ENCODE measurements at regions not wholly inside any gene's neighbourhood (a gene's known extent, or its start where the extent isn't known, plus 50 kb on each side); places are given as distances from the start of the nearest gene placed in this dataset.

DNA sequence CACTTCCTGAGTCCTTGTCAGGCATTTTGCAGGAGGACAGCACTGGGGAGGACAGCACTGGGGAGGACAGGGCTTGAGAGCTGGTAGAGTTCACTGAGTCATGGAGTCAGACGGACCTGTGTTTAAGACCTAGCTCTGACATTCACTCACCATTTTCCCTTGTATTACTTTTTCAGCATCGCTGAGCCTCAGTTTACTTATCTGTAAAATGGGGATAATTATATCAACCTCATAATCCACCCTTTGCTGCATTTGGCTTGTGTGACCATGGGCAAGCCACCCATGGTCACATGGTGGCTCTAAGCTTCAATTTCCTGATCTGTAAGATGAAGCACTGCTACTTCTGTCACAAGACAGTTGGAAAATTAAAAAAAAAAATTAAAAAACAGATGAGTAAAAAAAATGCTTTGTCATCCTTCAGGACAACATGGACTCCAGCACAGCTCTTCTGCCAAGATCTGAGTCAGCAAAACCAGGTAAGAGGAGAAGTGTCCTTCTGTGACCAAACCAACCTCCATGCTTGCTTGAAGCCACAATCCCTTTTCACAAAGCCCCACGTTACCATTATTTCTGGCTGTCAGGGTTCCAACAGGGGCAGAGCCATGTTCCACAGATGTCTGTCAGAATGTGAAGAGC, 275.5 kb downstream of the RAB28 start:
- H4K20me1 ChIP-seq (ENCODE audit: insufficient read depth) = no peaks in the 10 kb centered on the region
- H2AFZ ChIP-seq (ENCODE audit: low read depth, low read length) = no peak overlapping the region
- no peak overlapping the region for H3K4me3 ChIP-seq (ENCODE audit: low read length)
- H3K79me2 ChIP-seq (replicated peaks; ENCODE audit: insufficient read depth, low read length) = no peaks in the 10 kb centered on the region
- no peak for TF ChIP-seq EZH2 (IDR thresholded peaks at IDR 0.05; ENCODE audit: borderline replicate concordance, insufficient read depth, low read length, poor library complexity, severe bottlenecking)
- TF ChIP-seq TAF1 (IDR thresholded peaks at IDR 0.05; ENCODE audit: low read depth) = no peak
- no peak for TF ChIP-seq MXI1 (conservative IDR thresholded peaks at IDR 0.05; ENCODE audit: poor library complexity, severe bottlenecking)
- TF ChIP-seq, protein P1, sequence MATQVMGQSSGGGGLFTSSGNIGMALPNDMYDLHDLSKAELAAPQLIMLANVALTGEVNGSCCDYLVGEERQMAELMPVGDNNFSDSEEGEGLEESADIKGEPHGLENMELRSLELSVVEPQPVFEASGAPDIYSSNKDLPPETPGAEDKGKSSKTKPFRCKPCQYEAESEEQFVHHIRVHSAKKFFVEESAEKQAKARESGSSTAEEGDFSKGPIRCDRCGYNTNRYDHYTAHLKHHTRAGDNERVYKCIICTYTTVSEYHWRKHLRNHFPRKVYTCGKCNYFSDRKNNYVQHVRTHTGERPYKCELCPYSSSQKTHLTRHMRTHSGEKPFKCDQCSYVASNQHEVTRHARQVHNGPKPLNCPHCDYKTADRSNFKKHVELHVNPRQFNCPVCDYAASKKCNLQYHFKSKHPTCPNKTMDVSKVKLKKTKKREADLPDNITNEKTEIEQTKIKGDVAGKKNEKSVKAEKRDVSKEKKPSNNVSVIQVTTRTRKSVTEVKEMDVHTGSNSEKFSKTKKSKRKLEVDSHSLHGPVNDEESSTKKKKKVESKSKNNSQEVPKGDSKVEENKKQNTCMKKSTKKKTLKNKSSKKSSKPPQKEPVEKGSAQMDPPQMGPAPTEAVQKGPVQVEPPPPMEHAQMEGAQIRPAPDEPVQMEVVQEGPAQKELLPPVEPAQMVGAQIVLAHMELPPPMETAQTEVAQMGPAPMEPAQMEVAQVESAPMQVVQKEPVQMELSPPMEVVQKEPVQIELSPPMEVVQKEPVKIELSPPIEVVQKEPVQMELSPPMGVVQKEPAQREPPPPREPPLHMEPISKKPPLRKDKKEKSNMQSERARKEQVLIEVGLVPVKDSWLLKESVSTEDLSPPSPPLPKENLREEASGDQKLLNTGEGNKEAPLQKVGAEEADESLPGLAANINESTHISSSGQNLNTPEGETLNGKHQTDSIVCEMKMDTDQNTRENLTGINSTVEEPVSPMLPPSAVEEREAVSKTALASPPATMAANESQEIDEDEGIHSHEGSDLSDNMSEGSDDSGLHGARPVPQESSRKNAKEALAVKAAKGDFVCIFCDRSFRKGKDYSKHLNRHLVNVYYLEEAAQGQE (IDR thresholded peaks at IDR 0.05; ENCODE audit: borderline replicate concordance) = no peak
- TF ChIP-seq RAD21 (conservative IDR thresholded peaks at IDR 0.05) = no peak
- no peak for TF ChIP-seq SMC3 (conservative IDR thresholded peaks at IDR 0.05; ENCODE audit: poor library complexity)
- no peak for TF ChIP-seq POLR2AphosphoS5 (IDR thresholded peaks at IDR 0.05)
- TF ChIP-seq, protein P2, sequence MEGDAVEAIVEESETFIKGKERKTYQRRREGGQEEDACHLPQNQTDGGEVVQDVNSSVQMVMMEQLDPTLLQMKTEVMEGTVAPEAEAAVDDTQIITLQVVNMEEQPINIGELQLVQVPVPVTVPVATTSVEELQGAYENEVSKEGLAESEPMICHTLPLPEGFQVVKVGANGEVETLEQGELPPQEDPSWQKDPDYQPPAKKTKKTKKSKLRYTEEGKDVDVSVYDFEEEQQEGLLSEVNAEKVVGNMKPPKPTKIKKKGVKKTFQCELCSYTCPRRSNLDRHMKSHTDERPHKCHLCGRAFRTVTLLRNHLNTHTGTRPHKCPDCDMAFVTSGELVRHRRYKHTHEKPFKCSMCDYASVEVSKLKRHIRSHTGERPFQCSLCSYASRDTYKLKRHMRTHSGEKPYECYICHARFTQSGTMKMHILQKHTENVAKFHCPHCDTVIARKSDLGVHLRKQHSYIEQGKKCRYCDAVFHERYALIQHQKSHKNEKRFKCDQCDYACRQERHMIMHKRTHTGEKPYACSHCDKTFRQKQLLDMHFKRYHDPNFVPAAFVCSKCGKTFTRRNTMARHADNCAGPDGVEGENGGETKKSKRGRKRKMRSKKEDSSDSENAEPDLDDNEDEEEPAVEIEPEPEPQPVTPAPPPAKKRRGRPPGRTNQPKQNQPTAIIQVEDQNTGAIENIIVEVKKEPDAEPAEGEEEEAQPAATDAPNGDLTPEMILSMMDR (IDR thresholded peaks at IDR 0.05; ENCODE audit: poor library complexity, severe bottlenecking) = no peak
- no peak for TF ChIP-seq EP300 (conservative IDR thresholded peaks at IDR 0.05; ENCODE audit: poor library complexity, severe bottlenecking)
- no peak overlapping the region for H3K27ac ChIP-seq (ENCODE audit: low read length)
- H3F3A ChIP-seq (ENCODE audit: insufficient read depth, low read length, poor library complexity, severe bottlenecking) = no peaks in the 10 kb centered on the region
- H3K9me3 ChIP-seq (ENCODE audit: low read length) = no peaks in the 10 kb centered on the region
- H3K4me2 ChIP-seq (ENCODE audit: low read length) = no peak overlapping the region
- H3K9ac ChIP-seq (ENCODE audit: low read length) = no peak overlapping the region
- no peaks in the 10 kb centered on the region for H3K27me3 ChIP-seq (ENCODE audit: insufficient read depth, low read depth, low read length)
- no peaks in the 10 kb centered on the region for H3K36me3 ChIP-seq (ENCODE audit: insufficient read depth, low read length)
- no peaks in the 10 kb centered on the region for H3K9me2 ChIP-seq (ENCODE audit: insufficient read depth, low read length)

DNA sequence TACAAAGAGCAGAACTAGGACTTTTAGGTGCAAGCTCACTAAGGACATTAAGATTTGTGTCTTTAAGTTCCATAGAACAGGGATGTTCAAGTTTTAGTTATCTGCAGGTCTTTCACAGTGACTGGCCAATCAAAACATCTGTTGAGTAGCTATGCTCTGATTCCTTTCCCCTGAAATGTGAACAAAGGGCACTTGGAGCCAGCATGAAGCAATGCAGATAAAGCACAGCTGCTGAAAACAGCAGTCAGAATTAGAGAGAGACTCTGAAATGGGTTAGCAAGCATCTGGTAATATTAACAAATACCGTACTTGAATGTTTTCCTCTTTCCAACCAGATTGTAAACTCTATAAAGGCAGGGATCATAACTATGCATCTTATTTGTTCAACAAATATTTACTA, 276.9 kb downstream of the RAB28 start:
- H3K79me2 ChIP-seq (replicated peaks; ENCODE audit: insufficient read depth, low read length) = no peaks in the 10 kb centered on the region
- H3K9me3 ChIP-seq (ENCODE audit: low read length) = no peaks in the 10 kb centered on the region
- H3K36me3 ChIP-seq (ENCODE audit: insufficient read depth, low read length) = no peaks in the 10 kb centered on the region
- no peak overlapping the region for H3K9ac ChIP-seq (ENCODE audit: low read length)
- H3K27me3 ChIP-seq (ENCODE audit: insufficient read depth, low read depth, low read length) = no peaks in the 10 kb centered on the region
- H4K20me1 ChIP-seq (ENCODE audit: insufficient read depth) = no peaks in the 10 kb centered on the region
- H3K4me2 ChIP-seq (ENCODE audit: low read length) = no peak overlapping the region
- no peaks in the 10 kb centered on the region for H3K9me2 ChIP-seq (ENCODE audit: insufficient read depth, low read length)
- no peak for TF ChIP-seq TAF1 (IDR thresholded peaks at IDR 0.05; ENCODE audit: low read depth)
- TF ChIP-seq EP300 (conservative IDR thresholded peaks at IDR 0.05; ENCODE audit: poor library complexity, severe bottlenecking) = no peak
- no peak for TF ChIP-seq MXI1 (conservative IDR thresholded peaks at IDR 0.05; ENCODE audit: poor library complexity, severe bottlenecking)
- TF ChIP-seq, protein P1 (IDR thresholded peaks at IDR 0.05; ENCODE audit: borderline replicate concordance) = no peak
- no peak for TF ChIP-seq EZH2 (IDR thresholded peaks at IDR 0.05; ENCODE audit: borderline replicate concordance, insufficient read depth, low read length, poor library complexity, severe bottlenecking)
- TF ChIP-seq, protein P2 (IDR thresholded peaks at IDR 0.05; ENCODE audit: poor library complexity, severe bottlenecking) = no peak
- TF ChIP-seq POLR2AphosphoS5 (IDR thresholded peaks at IDR 0.05) = no peak
- no peak for TF ChIP-seq SMC3 (conservative IDR thresholded peaks at IDR 0.05; ENCODE audit: poor library complexity)
- TF ChIP-seq RAD21 (conservative IDR thresholded peaks at IDR 0.05) = no peak
- no peak overlapping the region for H3K27ac ChIP-seq (ENCODE audit: low read length)
- H2AFZ ChIP-seq (ENCODE audit: low read depth, low read length) = no peak overlapping the region
- no peaks in the 10 kb centered on the region for H3F3A ChIP-seq (ENCODE audit: insufficient read depth, low read length, poor library complexity, severe bottlenecking)
- no peak overlapping the region for H3K4me3 ChIP-seq (ENCODE audit: low read length)
